COR-L47 (cell line): ENCODE measurements at regions not wholly inside any gene's neighbourhood (a gene's known extent, or its start where the extent isn't known, plus 50 kb on each side); places are given as distances from the start of the nearest gene placed in this dataset.
A peak's percentile ranks its signal among the peaks of the same experiment; 100 is the strongest.

Experiments
- DNase-seq: peaks from one replicate; lab custom pipeline; 2025; lab: John Stamatoyannopoulos, UW

GRCh38 chr7:17020250-17020649, 138.5 kb upstream of the AGR3 start:
- no peak for DNase-seq

GRCh38 chr7:17021205-17021604, 139.4 kb upstream of the AGR3 start:
- DNase-seq, result no peak

- DNase-seq, result no peak
Observed at GRCh38 chr7:17022920-17023319, 141.1 kb upstream of the AGR3 start.

- DNase-seq, result no peak
Observed at GRCh38 chr7:17026269-17026668, 144.5 kb upstream of the AGR3 start.

GRCh38 chr7:17027143-17027788, 145.5 kb upstream of the AGR3 start:
- DNase-seq, result no peak

GRCh38 chr7:17027789-17028152, 146.0 kb upstream of the AGR3 start:
- no peak for DNase-seq

- DNase-seq, result no peak
Observed at GRCh38 chr7:17029150-17029549, 147.4 kb upstream of the AGR3 start.

GRCh38 chr7:17030559-17030958, 148.8 kb upstream of the AGR3 start:
- no peak for DNase-seq

GRCh38 chr7:17031906-17032551, 150.2 kb upstream of the AGR3 start:
- no peak for DNase-seq

- no peak for DNase-seq
Observed at GRCh38 chr7:17033245-17033644, 151.5 kb upstream of the AGR3 start.

GRCh38 chr7:17036584-17036983, 154.8 kb upstream of the AGR3 start:
- no peak for DNase-seq

GRCh38 chr7:17037356-17037755, 155.6 kb upstream of the AGR3 start:
- DNase-seq, result no peak

- no peak for DNase-seq
Observed at GRCh38 chr7:17038160-17038782, 156.5 kb upstream of the AGR3 start.

GRCh38 chr7:17038783-17039170, 157.0 kb upstream of the AGR3 start:
- DNase-seq, result no peak

- DNase-seq, result no peak
Observed at GRCh38 chr7:17039372-17039771, 157.6 kb upstream of the AGR3 start.

- DNase-seq, result no peak
Observed at GRCh38 chr7:17040716-17041115, 158.9 kb upstream of the AGR3 start.

GRCh38 chr7:17041324-17041723, 159.5 kb upstream of the AGR3 start:
- DNase-seq, result peak; percentile 3

- no peak for DNase-seq
Observed at GRCh38 chr7:17042211-17042610, 160.4 kb upstream of the AGR3 start.

GRCh38 chr7:17043012-17043877, 161.5 kb upstream of the AGR3 start:
- DNase-seq, result no peak

GRCh38 chr7:17044396-17044795, 162.6 kb upstream of the AGR3 start:
- no peak for DNase-seq

- no peak for DNase-seq
Observed at GRCh38 chr7:17044861-17045260, 163.1 kb upstream of the AGR3 start.

- DNase-seq, result no peak
Observed at GRCh38 chr7:17046259-17046658, 164.5 kb upstream of the AGR3 start.

- DNase-seq, result no peak
Observed at GRCh38 chr7:17046666-17047065, 164.9 kb upstream of the AGR3 start.
